GM12864 (cell line): ENCODE measurements at regions not wholly inside any gene's neighbourhood (a gene's known extent, or its start where the extent isn't known, plus 50 kb on each side); places are given as distances from the start of the nearest gene placed in this dataset.

ENCODE experiments used
- DNase-seq: peaks from one replicate; pipeline ENCODE4 v3.0.0-alpha.2; 2011; ENCODE audit warnings: low read depth
- H3K4me3 ChIP-seq: 2 replicates; pipeline ENCODE4 v1.5.1; 2011; ENCODE audit warnings: mild to moderate bottlenecking, low read depth, low read length, control low read depth
- TF ChIP-seq, protein P1 (sequence below): IDR thresholded peaks from 2 replicates; pipeline ENCODE4 v1.5.1; 2011; ENCODE audit warnings: low read depth, mild to moderate bottlenecking, moderate library complexity, low read length, control low read depth, inconsistent platforms; ENCODE audit errors: missing control alignments

DNA sequence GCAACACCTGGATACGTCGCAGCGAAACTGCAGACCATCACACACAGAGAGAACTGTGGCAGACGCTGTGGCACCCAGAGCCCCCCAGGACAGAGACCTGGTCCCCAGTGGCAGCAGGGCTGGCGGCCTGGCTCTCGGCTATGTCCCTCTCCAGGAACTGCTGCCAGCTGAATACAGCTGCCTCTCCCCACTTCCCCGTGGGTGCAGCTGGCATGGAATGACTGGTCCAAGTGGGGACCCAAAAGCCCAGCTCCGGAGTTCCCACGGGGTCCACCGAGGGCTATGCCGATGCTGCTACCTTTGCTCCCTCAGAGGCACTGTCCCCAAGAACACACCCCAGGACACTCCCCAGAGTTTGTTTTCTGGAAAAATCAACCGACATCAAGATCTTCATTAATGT, 67.8 kb upstream of the GATA2 start:
- H3K4me3 ChIP-seq = no peak overlapping the region
- TF ChIP-seq, protein P1, sequence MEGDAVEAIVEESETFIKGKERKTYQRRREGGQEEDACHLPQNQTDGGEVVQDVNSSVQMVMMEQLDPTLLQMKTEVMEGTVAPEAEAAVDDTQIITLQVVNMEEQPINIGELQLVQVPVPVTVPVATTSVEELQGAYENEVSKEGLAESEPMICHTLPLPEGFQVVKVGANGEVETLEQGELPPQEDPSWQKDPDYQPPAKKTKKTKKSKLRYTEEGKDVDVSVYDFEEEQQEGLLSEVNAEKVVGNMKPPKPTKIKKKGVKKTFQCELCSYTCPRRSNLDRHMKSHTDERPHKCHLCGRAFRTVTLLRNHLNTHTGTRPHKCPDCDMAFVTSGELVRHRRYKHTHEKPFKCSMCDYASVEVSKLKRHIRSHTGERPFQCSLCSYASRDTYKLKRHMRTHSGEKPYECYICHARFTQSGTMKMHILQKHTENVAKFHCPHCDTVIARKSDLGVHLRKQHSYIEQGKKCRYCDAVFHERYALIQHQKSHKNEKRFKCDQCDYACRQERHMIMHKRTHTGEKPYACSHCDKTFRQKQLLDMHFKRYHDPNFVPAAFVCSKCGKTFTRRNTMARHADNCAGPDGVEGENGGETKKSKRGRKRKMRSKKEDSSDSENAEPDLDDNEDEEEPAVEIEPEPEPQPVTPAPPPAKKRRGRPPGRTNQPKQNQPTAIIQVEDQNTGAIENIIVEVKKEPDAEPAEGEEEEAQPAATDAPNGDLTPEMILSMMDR = no peak
- DNase-seq = no peak

DNA sequence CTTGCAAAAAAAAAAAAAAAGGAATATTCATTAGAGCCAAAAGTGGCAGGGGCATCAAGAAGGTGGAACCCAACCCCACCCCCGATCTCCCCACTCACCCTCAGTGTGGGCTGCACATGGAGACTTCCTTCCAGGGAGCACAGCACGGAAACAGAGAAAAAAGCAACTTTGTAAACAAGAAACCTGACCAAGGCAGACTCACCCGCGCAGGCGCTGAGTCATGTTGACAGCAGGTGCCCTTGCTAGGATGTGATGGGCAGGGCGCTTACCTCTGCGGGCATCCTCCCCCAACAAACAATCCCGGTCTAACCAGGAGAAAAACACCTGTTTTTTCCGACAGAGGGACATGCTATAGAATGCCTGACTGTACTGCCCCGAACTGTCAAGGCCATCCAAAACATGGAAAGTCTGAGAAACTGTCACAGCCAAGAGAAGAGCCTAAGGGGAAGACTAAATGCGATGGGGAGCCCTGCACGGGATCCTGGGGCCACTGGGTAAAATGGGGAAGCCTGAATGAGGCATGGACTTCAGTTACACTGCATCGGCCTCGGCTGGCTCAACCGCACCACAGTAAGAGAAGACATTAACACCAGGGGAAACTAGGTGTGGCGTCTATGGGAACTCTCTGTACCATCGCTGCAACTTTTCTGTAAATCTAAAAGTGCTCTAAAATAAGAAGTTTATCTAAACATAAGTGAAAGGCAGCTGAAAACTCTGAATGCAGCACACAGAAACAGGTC, 66.7 kb upstream of the GATA2 start:
- TF ChIP-seq, protein P1 = no peak
- no peak for DNase-seq
- no peak overlapping the region for H3K4me3 ChIP-seq

DNA sequence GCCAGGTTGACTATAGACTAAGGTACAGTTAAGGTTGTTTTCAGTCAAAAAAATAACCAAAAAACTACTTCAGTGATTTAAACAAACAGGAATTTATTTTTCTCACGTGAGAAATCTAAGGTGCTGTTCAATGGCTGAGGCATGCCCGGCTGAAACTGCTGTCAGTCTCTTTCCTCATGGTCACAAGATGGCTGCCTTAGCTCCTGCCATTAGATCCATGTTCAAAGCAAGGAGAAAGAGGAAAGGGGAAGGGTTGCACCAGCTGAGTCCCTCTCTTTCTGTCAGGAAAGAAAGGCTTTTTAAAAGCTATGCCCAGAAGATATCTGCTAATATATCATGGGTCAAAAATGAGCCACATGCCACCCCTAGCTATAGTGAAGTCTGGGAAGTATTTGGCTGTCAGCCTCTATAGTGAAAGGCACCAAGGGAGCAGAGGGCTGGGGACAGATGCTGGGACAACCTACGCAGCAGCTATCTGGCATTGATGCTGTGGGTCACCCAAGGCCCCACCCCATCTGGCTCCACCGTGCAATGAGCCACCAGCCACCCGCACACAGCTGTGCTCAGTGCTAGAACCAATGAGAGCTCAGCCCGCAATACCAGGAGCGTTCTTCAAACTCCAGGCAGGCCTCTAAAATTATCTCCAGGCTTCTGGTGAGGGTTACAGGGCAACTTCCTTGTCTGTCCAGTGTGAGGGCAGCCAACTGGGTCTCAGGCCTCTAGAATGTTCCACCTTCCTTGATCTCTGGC, 64.7 kb upstream of the GATA2 start:
- H3K4me3 ChIP-seq = no peak overlapping the region
- no peak for DNase-seq
- TF ChIP-seq, protein P1 = no peak

DNA sequence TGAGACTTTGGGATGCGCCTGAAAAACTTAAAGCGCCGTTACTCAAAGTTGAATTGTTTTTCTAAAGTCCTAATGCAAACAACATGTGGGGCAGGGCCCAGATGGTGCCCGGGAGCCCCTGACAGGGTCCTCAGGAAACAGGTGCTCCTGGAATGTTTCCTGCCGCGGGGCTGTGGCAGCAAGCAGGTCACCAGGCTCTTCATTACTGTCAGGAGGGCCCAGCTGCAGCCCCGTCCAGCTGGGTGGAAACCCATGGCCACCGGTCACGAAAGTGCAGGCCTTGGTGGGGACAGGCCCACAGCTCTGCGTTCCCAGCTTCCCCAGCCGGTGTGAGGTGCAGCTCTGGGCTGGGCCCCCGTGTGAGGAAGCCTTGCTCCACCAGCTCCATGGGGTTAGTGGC, 63.9 kb upstream of the GATA2 start:
- TF ChIP-seq, protein P1 = no peak
- H3K4me3 ChIP-seq = no peak overlapping the region
- no peak for DNase-seq

DNA sequence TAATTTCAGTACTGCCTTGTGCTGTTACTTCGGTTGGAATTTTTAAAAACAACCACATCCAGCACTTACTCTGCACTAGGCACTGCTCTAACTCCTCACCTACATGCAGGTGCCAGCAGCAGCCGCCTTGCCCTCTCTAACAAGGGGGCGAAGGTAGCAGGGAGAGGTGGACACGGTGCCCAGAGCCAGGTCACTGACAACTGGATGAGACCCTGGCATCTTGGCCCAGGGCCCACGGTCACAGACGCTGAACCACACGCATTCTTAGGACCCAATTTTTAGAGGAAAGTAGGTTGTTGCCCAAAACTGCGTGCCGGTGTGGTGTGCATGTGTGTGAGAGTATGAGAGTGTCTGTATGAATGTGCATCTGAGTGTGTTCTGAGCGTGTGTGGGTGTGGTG, 63.4 kb upstream of the GATA2 start:
- H3K4me3 ChIP-seq = no peak overlapping the region
- no peak for DNase-seq
- TF ChIP-seq, protein P1 = no peak

DNA sequence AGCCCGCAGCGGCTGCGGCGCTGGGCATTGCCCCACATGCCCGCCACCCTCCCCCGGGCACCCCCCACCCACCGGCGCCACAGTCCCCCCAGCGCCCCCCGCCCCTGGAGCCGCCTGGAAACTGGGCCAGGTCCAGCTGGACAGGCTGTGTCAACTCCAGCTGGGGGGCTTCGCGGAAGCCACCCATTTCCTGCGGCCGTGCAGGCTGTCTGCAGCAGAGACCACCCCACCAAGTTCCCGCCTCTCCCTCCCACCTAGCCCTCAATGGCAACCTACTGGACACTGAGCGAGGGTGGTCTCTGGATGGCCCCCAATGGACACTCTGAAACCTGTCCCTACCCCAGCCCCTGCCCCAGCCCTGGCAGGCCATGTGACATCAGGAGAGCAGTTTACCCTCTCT, 62.8 kb upstream of the GATA2 start:
- DNase-seq = no peak
- TF ChIP-seq, protein P1 = no peak
- H3K4me3 ChIP-seq = no peak overlapping the region
